ENCODE measurements at regions not wholly inside any gene's neighbourhood (a gene's known extent, or its start where the extent isn't known, plus 50 kb on each side); places are given as distances from the start of the nearest gene placed in this dataset.

DNA sequence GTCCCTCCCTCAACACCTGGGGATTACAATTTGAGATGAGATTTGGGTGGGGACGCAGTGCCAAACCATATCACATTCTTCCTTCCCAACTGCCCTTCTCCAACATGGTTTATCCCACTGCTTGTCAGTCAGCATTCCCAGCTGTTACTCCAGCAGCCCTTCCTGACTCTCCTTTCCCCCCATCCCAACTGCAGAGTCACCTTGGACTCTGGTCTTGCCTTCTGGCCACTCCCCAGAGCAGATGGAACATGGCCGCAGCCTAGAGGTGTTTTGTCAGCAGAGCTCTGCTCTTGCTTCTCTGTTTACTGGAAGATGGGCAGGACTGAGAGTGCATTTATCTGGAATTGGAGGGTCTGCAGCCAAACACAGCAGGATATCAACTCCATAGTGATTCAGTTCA is 51.2 kb upstream of the MEX3C start:
- Mint-ChIP-seq H3K4me1 (peaks cover 0 to 2% (median 0%) of the 10 kb centered on the region in 7 donors), H3K27ac (no peak overlapping the region), H3K9me3 (peaks cover 0 to 3% (median 0%) of the 10 kb centered on the region in 11 donors), H3K36me3 (no peaks in the 10 kb centered on the region), H3K27me3 (peaks cover 0 to 10% (median 4%) of the 10 kb centered on the region in 5 donors), H3K4me3 (no peak overlapping the region)
- Histone ChIP-seq H3K9me3 (ENCODE audit: control insufficient read depth in 2 of 3, low read length in 3 of 3) (no peaks in the 10 kb centered on the region), H3K27me3 (ENCODE audit: control insufficient read depth in 2 of 2, insufficient read depth in 2 of 2, low read length in 2 of 2) (no peaks in the 10 kb centered on the region), H3K27ac (ENCODE audit: low read depth, low read length) (no peak overlapping the region), H3K4me3 (ENCODE audit: low read length) (no peak overlapping the region), H3K36me3 (ENCODE audit: control insufficient read depth in 2 of 3, insufficient read depth in 3 of 3, low read length in 3 of 3) (no peaks in the 10 kb centered on the region), H3K4me1 (ENCODE audit: control insufficient read depth in 2 of 2, insufficient read depth in 2 of 2, low read length in 2 of 2) (no peaks in the 10 kb centered on the region)
- no peak for ATAC-seq
- ChIA-PET POLR2A (no interaction called here), CTCF (interaction anchor here (0.6 kb wide), 1 partner anchor 138 kb away, joined by 3 read pairs; no protein-coding TSS in a partner anchor)
- no peak for DNase-seq
- intact Hi-C loops (cut with micrococcal nuclease) = no loop called here

GRCh38 chr18:51250006-51250405 is 52.5 kb upstream of the MEX3C start:
- no peak for DNase-seq
- no peaks in the 10 kb centered on the region for H3K36me3 Mint-ChIP-seq
- no peak overlapping the region for H3K27ac ChIP-seq (ENCODE audit: low read depth, low read length)
- H3K27me3 Mint-ChIP-seq = peaks cover 0 to 10% (median 4%) of the 10 kb centered on the region in 5 donors
- H3K9me3 Mint-ChIP-seq = peaks cover 0 to 3% (median 0%) of the 10 kb centered on the region in 11 donors
- ChIA-PET CTCF (no interaction called here), POLR2A (no interaction called here)
- no peaks in the 10 kb centered on the region for H3K9me3 ChIP-seq (ENCODE audit: control insufficient read depth in 2 of 3, low read length in 3 of 3)
- no peaks in the 10 kb centered on the region for H3K4me1 ChIP-seq (ENCODE audit: control insufficient read depth in 2 of 2, insufficient read depth in 2 of 2, low read length in 2 of 2)
- H3K4me1 Mint-ChIP-seq = peaks cover 0 to 2% (median 0%) of the 10 kb centered on the region in 7 donors
- H3K4me3 Mint-ChIP-seq = no peak overlapping the region
- intact Hi-C loops (cut with micrococcal nuclease) = no loop called here
- no peaks in the 10 kb centered on the region for H3K27me3 ChIP-seq (ENCODE audit: control insufficient read depth in 2 of 2, insufficient read depth in 2 of 2, low read length in 2 of 2)
- no peak overlapping the region for H3K4me3 ChIP-seq (ENCODE audit: low read length)
- no peak overlapping the region for H3K27ac Mint-ChIP-seq
- no peaks in the 10 kb centered on the region for H3K36me3 ChIP-seq (ENCODE audit: control insufficient read depth in 2 of 3, insufficient read depth in 3 of 3, low read length in 3 of 3)
- ATAC-seq = no peak

DNA sequence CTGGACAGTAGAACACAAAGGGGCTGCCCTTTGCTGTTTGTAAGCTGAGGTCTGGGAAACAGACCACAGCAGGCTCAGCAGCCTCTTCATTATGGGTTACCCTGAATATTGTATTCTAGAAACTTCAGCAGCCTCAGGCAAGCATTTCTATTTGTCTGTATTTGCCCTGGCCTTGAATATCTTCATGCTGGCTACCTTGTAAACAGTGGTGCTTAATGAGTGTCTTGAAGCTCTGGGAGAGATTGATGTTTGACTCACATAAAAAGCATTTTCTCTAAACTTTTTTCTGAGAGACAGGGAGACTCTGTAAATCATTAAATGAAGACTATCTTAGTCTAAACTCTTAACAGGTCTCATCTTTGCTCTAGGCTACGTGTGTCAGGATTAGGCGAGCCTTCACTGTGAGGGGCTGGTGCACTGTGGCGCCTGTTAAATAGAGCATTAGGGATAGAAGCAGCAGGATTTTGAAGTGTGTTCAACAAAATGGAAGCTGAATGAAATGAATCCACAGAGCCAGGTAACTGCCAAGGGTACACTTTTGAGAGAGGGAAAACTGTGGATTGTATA is 53.1 kb upstream of the MEX3C start:
- ATAC-seq (no peak), DNase-seq (no peak)
- no peaks in the 10 kb centered on the region for H3K36me3 ChIP-seq (ENCODE audit: control insufficient read depth in 2 of 3, insufficient read depth in 3 of 3, low read length in 3 of 3)
- H3K4me1 ChIP-seq (ENCODE audit: control insufficient read depth in 2 of 2, insufficient read depth in 2 of 2, low read length in 2 of 2) = no peaks in the 10 kb centered on the region
- POLR2A ChIA-PET = no interaction called here
- CTCF ChIA-PET = no interaction called here
- H3K27me3 ChIP-seq (ENCODE audit: control insufficient read depth in 2 of 2, insufficient read depth in 2 of 2, low read length in 2 of 2) = no peaks in the 10 kb centered on the region
- Mint-ChIP-seq H3K4me1 (peaks cover 0 to 2% (median 0%) of the 10 kb centered on the region in 7 donors), H3K9me3 (peaks cover 0 to 7% (median 0%) of the 10 kb centered on the region in 11 donors), H3K27me3 (peaks cover 0 to 10% (median 4%) of the 10 kb centered on the region in 5 donors), H3K36me3 (no peaks in the 10 kb centered on the region), H3K27ac (no peak overlapping the region), H3K4me3 (no peak overlapping the region)
- no peak overlapping the region for H3K4me3 ChIP-seq (ENCODE audit: low read length)
- no peaks in the 10 kb centered on the region for H3K9me3 ChIP-seq (ENCODE audit: control insufficient read depth in 2 of 3, low read length in 3 of 3)
- intact Hi-C loops (cut with micrococcal nuclease) = no loop called here
- no peak overlapping the region for H3K27ac ChIP-seq (ENCODE audit: low read depth, low read length)

DNA sequence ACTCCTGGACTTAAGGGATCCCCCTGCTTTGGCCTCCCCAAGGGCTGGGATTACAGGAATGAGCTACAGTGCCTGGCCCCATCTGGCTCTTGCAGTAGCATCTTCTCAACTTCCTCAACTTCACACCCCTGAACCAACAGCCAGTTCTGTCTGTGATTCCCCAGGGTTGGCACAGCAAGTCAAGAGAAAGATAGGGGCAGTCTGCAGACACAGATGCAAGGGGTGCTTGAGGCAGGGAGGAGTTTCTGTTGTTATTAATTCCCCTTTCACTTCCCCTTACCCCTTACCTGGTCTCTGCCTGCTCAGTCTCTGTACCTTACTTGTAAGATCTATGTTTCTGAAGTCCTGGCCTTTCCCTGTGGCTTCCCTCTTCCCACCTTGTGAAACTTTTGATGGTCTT is 54.1 kb upstream of the MEX3C start:
- ATAC-seq = peak; percentile 54
- ChIA-PET POLR2A (no interaction called here), CTCF (no interaction called here)
- no peak overlapping the region for H3K27ac Mint-ChIP-seq
- peaks cover 0 to 2% (median 0%) of the 10 kb centered on the region in 7 donors for H3K4me1 Mint-ChIP-seq
- H3K27me3 ChIP-seq (ENCODE audit: control insufficient read depth in 2 of 2, insufficient read depth in 2 of 2, low read length in 2 of 2) = no peaks in the 10 kb centered on the region
- no peaks in the 10 kb centered on the region for H3K4me1 ChIP-seq (ENCODE audit: control insufficient read depth in 2 of 2, insufficient read depth in 2 of 2, low read length in 2 of 2)
- H3K9me3 Mint-ChIP-seq = peaks cover 0 to 8% (median 0%) of the 10 kb centered on the region in 11 donors
- H3K36me3 ChIP-seq (ENCODE audit: control insufficient read depth in 2 of 3, insufficient read depth in 3 of 3, low read length in 3 of 3) = no peaks in the 10 kb centered on the region
- H3K36me3 Mint-ChIP-seq = no peaks in the 10 kb centered on the region
- H3K4me3 ChIP-seq (ENCODE audit: low read length) = no peak overlapping the region
- intact Hi-C loops (cut with micrococcal nuclease) = no loop called here
- H3K4me3 Mint-ChIP-seq = no peak overlapping the region
- peaks cover 0 to 10% (median 4%) of the 10 kb centered on the region in 5 donors for H3K27me3 Mint-ChIP-seq
- H3K9me3 ChIP-seq (ENCODE audit: control insufficient read depth in 2 of 3, low read length in 3 of 3) = no peaks in the 10 kb centered on the region
- no peak for DNase-seq
- H3K27ac ChIP-seq (ENCODE audit: low read depth, low read length) = no peak overlapping the region

DNA sequence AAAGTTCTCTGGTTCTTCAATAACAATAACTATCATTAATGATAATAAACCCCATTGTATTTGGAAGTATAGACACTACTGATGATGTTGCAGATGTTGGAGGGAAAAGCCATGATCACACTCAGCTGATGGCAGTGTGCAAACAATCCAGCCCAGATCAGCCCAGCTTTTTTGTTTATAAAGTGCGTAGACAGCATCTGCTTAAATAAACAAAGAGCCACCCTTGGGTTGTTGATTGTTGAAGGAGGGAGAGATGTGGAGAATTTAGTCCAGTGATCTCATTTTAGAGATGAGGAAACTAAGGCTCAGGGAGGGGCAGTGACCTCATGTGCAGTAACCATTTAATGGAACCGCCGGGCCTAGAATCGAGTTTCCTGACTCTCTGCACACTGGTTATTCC is 56.0 kb upstream of the MEX3C start:
- no peaks in the 10 kb centered on the region for H3K4me1 ChIP-seq (ENCODE audit: control insufficient read depth in 2 of 2, insufficient read depth in 2 of 2, low read length in 2 of 2)
- no peak for DNase-seq
- H3K27ac ChIP-seq (ENCODE audit: low read depth, low read length) = no peak overlapping the region
- ChIA-PET CTCF (interaction anchor here (0.6 kb wide), 1 partner anchor 1635 kb away, joined by 5 read pairs; no protein-coding TSS in a partner anchor), POLR2A (no interaction called here)
- peaks cover 0 to 8% (median 0%) of the 10 kb centered on the region in 11 donors for H3K9me3 Mint-ChIP-seq
- H3K36me3 ChIP-seq (ENCODE audit: control insufficient read depth in 2 of 3, insufficient read depth in 3 of 3, low read length in 3 of 3) = no peaks in the 10 kb centered on the region
- peaks cover 0 to 10% (median 4%) of the 10 kb centered on the region in 5 donors for H3K27me3 Mint-ChIP-seq
- no peak overlapping the region for H3K4me3 ChIP-seq (ENCODE audit: low read length)
- H3K36me3 Mint-ChIP-seq = no peaks in the 10 kb centered on the region
- H3K4me1 Mint-ChIP-seq = peaks cover 0 to 2% (median 0%) of the 10 kb centered on the region in 7 donors
- H3K9me3 ChIP-seq (ENCODE audit: control insufficient read depth in 2 of 3, low read length in 3 of 3) = no peaks in the 10 kb centered on the region
- no peak overlapping the region for H3K27ac Mint-ChIP-seq
- H3K27me3 ChIP-seq (ENCODE audit: control insufficient read depth in 2 of 2, insufficient read depth in 2 of 2, low read length in 2 of 2) = no peaks in the 10 kb centered on the region
- intact Hi-C loops (cut with micrococcal nuclease) = no loop called here
- ATAC-seq = no peak
- H3K4me3 Mint-ChIP-seq = no peak overlapping the region

DNA sequence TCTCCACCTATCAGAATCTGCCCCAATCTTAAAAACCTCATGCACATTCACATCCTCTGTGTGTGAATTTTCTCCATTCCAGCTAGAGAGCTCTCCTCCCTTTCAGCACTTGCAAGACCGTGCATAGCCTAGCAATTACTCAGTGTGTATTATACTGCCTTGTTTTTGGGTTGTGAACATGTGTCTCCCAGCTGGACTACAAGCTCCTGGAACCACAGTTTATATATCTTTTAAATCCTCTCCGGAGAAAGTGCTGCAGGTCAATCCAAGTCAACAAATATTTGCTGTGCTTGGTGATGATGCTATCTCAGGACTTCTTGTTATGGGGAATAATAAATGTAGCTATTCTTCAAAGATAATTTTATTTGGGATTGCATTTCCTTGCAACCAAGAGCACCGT is 58.2 kb upstream of the MEX3C start:
- CTCF ChIA-PET = no interaction called here
- Histone ChIP-seq H3K4me3 (ENCODE audit: low read length) (no peak overlapping the region), H3K27me3 (ENCODE audit: control insufficient read depth in 2 of 2, insufficient read depth in 2 of 2, low read length in 2 of 2) (no peaks in the 10 kb centered on the region), H3K27ac (ENCODE audit: low read depth, low read length) (no peak overlapping the region), H3K36me3 (ENCODE audit: control insufficient read depth in 2 of 3, insufficient read depth in 3 of 3, low read length in 3 of 3) (no peaks in the 10 kb centered on the region), H3K4me1 (ENCODE audit: control insufficient read depth in 2 of 2, insufficient read depth in 2 of 2, low read length in 2 of 2) (no peaks in the 10 kb centered on the region), H3K9me3 (ENCODE audit: control insufficient read depth in 2 of 3, low read length in 3 of 3) (no peaks in the 10 kb centered on the region)
- peaks cover 0 to 8% (median 0%) of the 10 kb centered on the region in 11 donors for H3K9me3 Mint-ChIP-seq
- no peak for DNase-seq
- no peak for ATAC-seq
- H3K36me3 Mint-ChIP-seq = peaks cover 0 to 2% (median 0%) of the 10 kb centered on the region in 5 donors
- POLR2A ChIA-PET = no interaction called here
- intact Hi-C loops (cut with micrococcal nuclease) = no loop called here
- H3K4me3 Mint-ChIP-seq = no peak overlapping the region
- no peak overlapping the region for H3K27ac Mint-ChIP-seq
- H3K4me1 Mint-ChIP-seq = no peaks in the 10 kb centered on the region
- peaks cover 0 to 14% (median 5%) of the 10 kb centered on the region in 5 donors for H3K27me3 Mint-ChIP-seq

DNA sequence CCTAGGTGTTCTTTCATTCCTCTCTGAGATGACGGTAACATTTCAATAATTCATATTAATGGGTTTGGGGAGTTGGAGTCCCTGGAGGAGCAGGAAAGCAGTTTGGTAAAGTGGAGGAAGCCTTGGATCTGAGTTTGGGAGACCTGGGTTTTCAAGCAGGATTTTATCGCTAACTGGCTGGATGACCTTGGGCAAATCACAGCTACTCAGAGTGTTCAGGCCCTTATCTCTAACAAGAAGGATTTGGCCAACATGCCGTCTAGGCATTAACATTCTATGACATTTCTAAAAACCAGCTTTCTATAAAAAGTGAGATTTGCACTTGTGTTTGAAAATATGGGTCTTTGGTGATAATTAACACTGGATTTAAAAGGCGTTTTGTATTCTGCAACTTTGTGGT is 59.7 kb upstream of the MEX3C start:
- H3K4me1 Mint-ChIP-seq = no peaks in the 10 kb centered on the region
- H3K27me3 Mint-ChIP-seq = peaks cover 2 to 19% (median 13%) of the 10 kb centered on the region in 5 donors

More for the DNA sequence above, 59.7 kb upstream of the MEX3C start:
- H3K9me3 ChIP-seq (ENCODE audit: control insufficient read depth in 2 of 3, low read length in 3 of 3) = no peaks in the 10 kb centered on the region
- DNase-seq (no peak), ATAC-seq (no peak)
- H3K4me1 ChIP-seq (ENCODE audit: control insufficient read depth in 2 of 2, insufficient read depth in 2 of 2, low read length in 2 of 2) = no peaks in the 10 kb centered on the region
- Mint-ChIP-seq H3K4me3 (no peak overlapping the region), H3K36me3 (peaks cover 0 to 2% (median 0%) of the 10 kb centered on the region in 5 donors), H3K27ac (no peak overlapping the region), H3K9me3 (peaks cover 0 to 8% (median 0%) of the 10 kb centered on the region in 11 donors)
- ChIA-PET CTCF (no interaction called here), POLR2A (no interaction called here)
- H3K27ac ChIP-seq (ENCODE audit: low read depth, low read length) = no peak overlapping the region
- H3K4me3 ChIP-seq (ENCODE audit: low read length) = no peak overlapping the region
- no peaks in the 10 kb centered on the region for H3K27me3 ChIP-seq (ENCODE audit: control insufficient read depth in 2 of 2, insufficient read depth in 2 of 2, low read length in 2 of 2)
- no peaks in the 10 kb centered on the region for H3K36me3 ChIP-seq (ENCODE audit: control insufficient read depth in 2 of 3, insufficient read depth in 3 of 3, low read length in 3 of 3)
- intact Hi-C loops (cut with micrococcal nuclease) = no loop called here
